ENCODE measurements at regions not wholly inside any gene's neighbourhood (a gene's known extent, or its start where the extent isn't known, plus 50 kb on each side); places are given as distances from the start of the nearest gene placed in this dataset.

GRCh38 chr11:70721006-70721405, 322.7 kb downstream of the CTTN start:
- TF ChIP-seq CTCF (IDR thresholded peaks at IDR 0.05; ENCODE audit: insufficient read depth, low read length, poor library complexity, severe bottlenecking) (no peak), EZH2phosphoT487 (conservative IDR thresholded peaks at IDR 0.05; ENCODE audit: low read length) (no peak)
